ENCODE measurements at regions not wholly inside any gene's neighbourhood (a gene's known extent, or its start where the extent isn't known, plus 50 kb on each side); places are given as distances from the start of the nearest gene placed in this dataset.

GRCh38 chr3:76760336-76760735 lies 279.6 kb upstream of the ROBO2 start:
- H3K4me3 ChIP-seq (ENCODE audit: low read length) = no peak overlapping the region
- TF ChIP-seq CTCF (conservative IDR thresholded peaks at IDR 0.05; ENCODE audit: low read depth, low read length) = no peak
- no peak for DNase-seq (ENCODE audit: low read depth)

- no peak for DNase-seq (ENCODE audit: low read depth)
- no peak for TF ChIP-seq CTCF (conservative IDR thresholded peaks at IDR 0.05; ENCODE audit: low read depth, low read length)
Measured at GRCh38 chr3:76765511-76765910, 274.4 kb upstream of the ROBO2 start.

GRCh38 chr3:76768912-76769311 lies 271.0 kb upstream of the ROBO2 start:
- no peak overlapping the region for H3K4me3 ChIP-seq (ENCODE audit: low read length)
- TF ChIP-seq CTCF (conservative IDR thresholded peaks at IDR 0.05; ENCODE audit: low read depth, low read length) = no peak

More at GRCh38 chr3:76765511-76765910, 274.4 kb upstream of the ROBO2 start:
- no peak overlapping the region for H3K4me3 ChIP-seq (ENCODE audit: low read length)

GRCh38 chr3:76776927-76777326 lies 263.0 kb upstream of the ROBO2 start:
- TF ChIP-seq CTCF (conservative IDR thresholded peaks at IDR 0.05; ENCODE audit: low read depth, low read length) = no peak
- no peak for DNase-seq (ENCODE audit: low read depth)
- no peak overlapping the region for H3K4me3 ChIP-seq (ENCODE audit: low read length)

More at GRCh38 chr3:76768912-76769311, 271.0 kb upstream of the ROBO2 start:
- no peak for DNase-seq (ENCODE audit: low read depth)

- no peak for DNase-seq (ENCODE audit: low read depth)
- no peak overlapping the region for H3K4me3 ChIP-seq (ENCODE audit: low read length)
- TF ChIP-seq CTCF (conservative IDR thresholded peaks at IDR 0.05; ENCODE audit: low read depth, low read length) = no peak
Measured at GRCh38 chr3:76788206-76788605, 251.7 kb upstream of the ROBO2 start.

- no peak for TF ChIP-seq CTCF (conservative IDR thresholded peaks at IDR 0.05; ENCODE audit: low read depth, low read length)
- DNase-seq (ENCODE audit: low read depth) = no peak
- no peak overlapping the region for H3K4me3 ChIP-seq (ENCODE audit: low read length)
Measured at GRCh38 chr3:76789237-76789636, 250.7 kb upstream of the ROBO2 start.

GRCh38 chr3:76811418-76811817 lies 228.5 kb upstream of the ROBO2 start:
- TF ChIP-seq CTCF (conservative IDR thresholded peaks at IDR 0.05; ENCODE audit: low read depth, low read length) = no peak
- no peak for DNase-seq (ENCODE audit: low read depth)

More at GRCh38 chr3:76811418-76811817, 228.5 kb upstream of the ROBO2 start:
- H3K4me3 ChIP-seq (ENCODE audit: low read length) = no peak overlapping the region
